Panc1 (cell line): ENCODE measurements at regions not wholly inside any gene's neighbourhood (a gene's known extent, or its start where the extent isn't known, plus 50 kb on each side); places are given as distances from the start of the nearest gene placed in this dataset.

Experiments
- ATAC-seq: fragments of 200-7000 bp; cut with Tn5 transposase; 2 replicates; pipeline ENCODE4 v1.9.1; 2020; ENCODE audit warnings: mild to moderate bottlenecking, moderate library complexity
- BruUV-seq: library from RNA; stranded (reverse); fragments of 400-500 nt; replicated peaks from 2 replicates; lab custom pipeline; 2021; lab: Mats Ljungman, UMichigan
- CTCF ChIA-PET: fragments of 300-600 bp; sonication (Branson Sonifier 250); formaldehyde crosslinking; loops from one replicate; lab custom pipeline; 2022; ENCODE audit warnings: antibody characterized with exemption; lab: Charles Lee
- POLR2A ChIA-PET: fragments of 300-600 bp; sonication (Branson Sonifier 250); formaldehyde crosslinking; loops from one replicate; lab custom pipeline; 2022; ENCODE audit warnings: antibody characterized with exemption; lab: Charles Lee
- DNase-seq: peaks from one replicate; pipeline ENCODE4 v3.0.0-alpha.2; 2010; ENCODE audit warnings: low read depth, low spot score
- H3K27ac ChIP-seq: 2 replicates; pipeline ENCODE4 v1.5.1; 2011; ENCODE audit warnings: mild to moderate bottlenecking, low read length, inconsistent platforms
- H3K27me3 ChIP-seq: fragments of 200-500 bp; sonication (Bioruptor generic); 2 replicates; pipeline ENCODE4 v1.6.0; 2014; ENCODE audit warnings: low read length, inconsistent platforms; ENCODE audit not compliant: control insufficient read depth, insufficient read depth
- H3K36me3 ChIP-seq: fragments of 200-500 bp; sonication (Bioruptor generic); 2 replicates; pipeline ENCODE4 v1.5.1; 2014; ENCODE audit warnings: inconsistent platforms, mild to moderate bottlenecking, low read length, moderate library complexity; ENCODE audit not compliant: control insufficient read depth, insufficient read depth
- H3K4me1 ChIP-seq: 2 replicates; pipeline ENCODE4 v1.5.1; 2011; ENCODE audit warnings: inconsistent platforms, mild to moderate bottlenecking, low read length, moderate library complexity; ENCODE audit not compliant: control insufficient read depth, insufficient read depth
- H3K4me3 ChIP-seq, 2 experiments: 2 replicates each; pipeline ENCODE4 v1.5.1; 2011 to 2012; ENCODE audit warnings: low read depth in 2 of 2, low read length in 2 of 2, mild to moderate bottlenecking in 2 of 2, inconsistent platforms in 1 of 2, moderate library complexity in 1 of 2
- H3K9me3 ChIP-seq: fragments of 200-500 bp; sonication (Bioruptor generic); 2 replicates; pipeline ENCODE4 v1.5.1; 2014; ENCODE audit warnings: low read depth, mild to moderate bottlenecking, inconsistent platforms, low read length, moderate library complexity; ENCODE audit not compliant: control insufficient read depth, insufficient read depth
- POLR2AphosphoS5 ChIP-seq: IDR thresholded peaks from 2 replicates; pipeline ENCODE4 v1.6.1; 2012; ENCODE audit warnings: mild to moderate bottlenecking, low read depth, low read length, moderate library complexity
- REST ChIP-seq, 2 experiments: IDR thresholded peaks; 2 replicates each; pipeline ENCODE4 v1.6.1; 2011 to 2012; ENCODE audit warnings: low read depth in 2 of 2, control low read depth in 1 of 2, low read length in 1 of 2, mild to moderate bottlenecking in 1 of 2, moderate library complexity in 1 of 2; ENCODE audit not compliant: insufficient read depth in 1 of 2
- SIN3A ChIP-seq: IDR thresholded peaks from 2 replicates; pipeline ENCODE4 v1.6.1; 2012; ENCODE audit warnings: low read depth, mild to moderate bottlenecking, low read length, moderate library complexity, borderline replicate concordance; ENCODE audit not compliant: insufficient read depth
- TCF7L2 ChIP-seq: IDR thresholded peaks from 2 replicates; pipeline ENCODE4 v1.6.1; 2011; ENCODE audit warnings: mild to moderate bottlenecking, low read depth, low read length, inconsistent platforms
- in situ Hi-C: cut with HindIII; loops from 2 replicates; pipeline ENCODE4 v1.10.0; 2016; ENCODE audit warnings: low sequenced_read_pairs, low pct_unique_long_range_greater_than_20kb
- intact Hi-C: fragments of 100-400 bp; cut with micrococcal nuclease; formaldehyde crosslinking; loops from one replicate; pipeline ENCODE4 v1.10.0; 2022; ENCODE audit not compliant: unreplicated experiment
- TF ChIP-seq, protein P1 (sequence below): fragments of 450-650 bp; IDR thresholded peaks from 2 replicates; pipeline ENCODE4 v1.5.1; 2017; ENCODE audit warnings: mild to moderate bottlenecking

GRCh38 chr5:153081385-153081784 is 409.1 kb upstream of the GRIA1 start:
- DNase-seq (no peak), ATAC-seq (no peak)
- no peaks in the 10 kb centered on the region for H3K36me3 ChIP-seq
- BruUV-seq = no TSS peak
- no peaks in the 10 kb centered on the region for H3K27me3 ChIP-seq
- H3K9me3 ChIP-seq = no peaks in the 10 kb centered on the region
- ChIA-PET CTCF (no interaction called here), POLR2A (no interaction called here)
- TF ChIP-seq REST (IDR thresholded peaks at IDR 0.05; ENCODE audit: insufficient read depth in 1 of 2, low read depth in 2 of 2, low read length in 1 of 2) (no peak), SIN3A (no peak), TCF7L2 (no peak), POLR2AphosphoS5 (no peak)
- TF ChIP-seq, protein P1, sequence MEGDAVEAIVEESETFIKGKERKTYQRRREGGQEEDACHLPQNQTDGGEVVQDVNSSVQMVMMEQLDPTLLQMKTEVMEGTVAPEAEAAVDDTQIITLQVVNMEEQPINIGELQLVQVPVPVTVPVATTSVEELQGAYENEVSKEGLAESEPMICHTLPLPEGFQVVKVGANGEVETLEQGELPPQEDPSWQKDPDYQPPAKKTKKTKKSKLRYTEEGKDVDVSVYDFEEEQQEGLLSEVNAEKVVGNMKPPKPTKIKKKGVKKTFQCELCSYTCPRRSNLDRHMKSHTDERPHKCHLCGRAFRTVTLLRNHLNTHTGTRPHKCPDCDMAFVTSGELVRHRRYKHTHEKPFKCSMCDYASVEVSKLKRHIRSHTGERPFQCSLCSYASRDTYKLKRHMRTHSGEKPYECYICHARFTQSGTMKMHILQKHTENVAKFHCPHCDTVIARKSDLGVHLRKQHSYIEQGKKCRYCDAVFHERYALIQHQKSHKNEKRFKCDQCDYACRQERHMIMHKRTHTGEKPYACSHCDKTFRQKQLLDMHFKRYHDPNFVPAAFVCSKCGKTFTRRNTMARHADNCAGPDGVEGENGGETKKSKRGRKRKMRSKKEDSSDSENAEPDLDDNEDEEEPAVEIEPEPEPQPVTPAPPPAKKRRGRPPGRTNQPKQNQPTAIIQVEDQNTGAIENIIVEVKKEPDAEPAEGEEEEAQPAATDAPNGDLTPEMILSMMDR = no peak
- no peak overlapping the region for H3K4me3 ChIP-seq
- no peak overlapping the region for H3K27ac ChIP-seq
- intact Hi-C loops = no loop called here
- H3K4me1 ChIP-seq = no peaks in the 10 kb centered on the region
- in situ Hi-C loops = no loop called here

DNA sequence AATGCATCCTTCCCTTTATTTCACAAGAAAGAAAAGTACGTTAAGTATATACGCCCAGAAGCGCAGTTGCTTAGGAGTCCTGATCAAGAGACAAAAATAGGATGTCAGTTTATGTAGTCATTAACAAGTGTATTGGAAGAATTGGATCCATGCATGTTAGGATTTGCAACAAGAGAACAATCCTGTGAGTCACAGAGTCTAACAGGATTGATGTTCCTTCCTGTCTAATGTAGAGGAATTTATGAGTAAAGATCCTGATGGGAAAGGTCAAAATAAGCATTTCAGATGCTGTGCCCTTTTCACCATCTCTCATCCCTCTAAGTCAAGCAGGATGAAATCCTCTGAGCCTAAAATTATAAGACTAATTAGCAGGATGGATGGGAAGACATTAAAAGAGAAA is 406.0 kb upstream of the GRIA1 start:
- DNase-seq (no peak), ATAC-seq (no peak)
- Histone ChIP-seq H3K27me3 (no peaks in the 10 kb centered on the region), H3K36me3 (no peaks in the 10 kb centered on the region), H3K4me1 (no peaks in the 10 kb centered on the region), H3K4me3 (no peak overlapping the region), H3K27ac (no peak overlapping the region), H3K9me3 (no peaks in the 10 kb centered on the region)
- BruUV-seq = no TSS peak
- intact Hi-C loops = no loop called here
- in situ Hi-C loops = no loop called here
- POLR2A ChIA-PET = no interaction called here
- TF ChIP-seq REST (IDR thresholded peaks at IDR 0.05; ENCODE audit: insufficient read depth in 1 of 2, low read depth in 2 of 2, low read length in 1 of 2) (no peak), SIN3A (no peak), POLR2AphosphoS5 (no peak), TCF7L2 (no peak)
- TF ChIP-seq, protein P1 = no peak
- CTCF ChIA-PET = no interaction called here
